NCI-H82 treated with DMSO at 0.1 percent for 48 hours (cell line): ENCODE measurements at regions not wholly inside any gene's neighbourhood (a gene's known extent, or its start where the extent isn't known, plus 50 kb on each side); places are given as distances from the start of the nearest gene placed in this dataset.

Experiments used
- DNase-seq: peaks from one replicate; lab custom pipeline; 2025; ENCODE audit not compliant: unreplicated experiment; lab: John Stamatoyannopoulos, UW

- DNase-seq = no peak
These were observed 291.1 kb upstream of the ARGLU1 start for GRCh38 chr13:106858903-106859532.

- DNase-seq = no peak
These were observed 284.5 kb upstream of the ARGLU1 start for GRCh38 chr13:106852436-106852835.

- no peak for DNase-seq
These were observed 283.2 kb upstream of the ARGLU1 start for GRCh38 chr13:106850973-106851650.

- DNase-seq = no peak
These were observed 278.9 kb upstream of the ARGLU1 start for GRCh38 chr13:106846571-106847448.

- no peak for DNase-seq
These were observed 268.4 kb upstream of the ARGLU1 start for GRCh38 chr13:106836186-106836802.

- no peak for DNase-seq
These were observed 267.5 kb upstream of the ARGLU1 start for GRCh38 chr13:106835477-106835876.

- no peak for DNase-seq
These were observed 254.0 kb upstream of the ARGLU1 start for GRCh38 chr13:106821979-106822378.

GRCh38 chr13:106819413-106820180 lies 251.7 kb upstream of the ARGLU1 start:
- DNase-seq = no peak

GRCh38 chr13:106818971-106819370 lies 251.0 kb upstream of the ARGLU1 start:
- no peak for DNase-seq

- DNase-seq = no peak
These were observed 247.6 kb upstream of the ARGLU1 start for GRCh38 chr13:106815545-106815944.

- no peak for DNase-seq
These were observed 246.5 kb upstream of the ARGLU1 start for GRCh38 chr13:106814463-106814862.

GRCh38 chr13:106810069-106810468 lies 242.1 kb upstream of the ARGLU1 start:
- DNase-seq = peak; percentile 16

GRCh38 chr13:106804991-106805390 lies 237.1 kb upstream of the ARGLU1 start:
- no peak for DNase-seq

- DNase-seq = no peak
These were observed 235.0 kb upstream of the ARGLU1 start for GRCh38 chr13:106802917-106803316.

- DNase-seq = no peak
These were observed 231.9 kb upstream of the ARGLU1 start for GRCh38 chr13:106799781-106800335.

- DNase-seq = no peak
These were observed 229.2 kb upstream of the ARGLU1 start for GRCh38 chr13:106797081-106797640.

- DNase-seq = no peak
These were observed 228.5 kb upstream of the ARGLU1 start for GRCh38 chr13:106796280-106797047.

- DNase-seq = no peak
These were observed 227.9 kb upstream of the ARGLU1 start for GRCh38 chr13:106795847-106796246.

- DNase-seq = no peak
These were observed 226.2 kb upstream of the ARGLU1 start for GRCh38 chr13:106794117-106794516.
